HG03469 (cell line): ENCODE measurements at regions not wholly inside any gene's neighbourhood (a gene's known extent, or its start where the extent isn't known, plus 50 kb on each side); places are given as distances from the start of the nearest gene placed in this dataset.
"Not testable (repeated sequence)": the region's sequence is repeated elsewhere in the genome, so short reads cannot be mapped to it uniquely, and the experiment has no call there.

Experiments used
- ATAC-seq: cut with Tn5 transposase; IDR thresholded peaks from one replicate; pipeline ENCODE4 v1.9.1; 2021; ENCODE audit warnings: mild to moderate bottlenecking, moderate library complexity, moderate number of reproducible peaks; ENCODE audit not compliant: unreplicated experiment

GRCh38 chr2:8249769-8250168 lies 432.1 kb upstream of the ID2 start:
- no peak for ATAC-seq

GRCh38 chr2:8250290-8250689 lies 431.6 kb upstream of the ID2 start:
- not testable (repeated sequence) for ATAC-seq

GRCh38 chr2:8251291-8251690 lies 430.6 kb upstream of the ID2 start:
- ATAC-seq = no peak

- no peak for ATAC-seq
These were observed 430.0 kb upstream of the ID2 start for GRCh38 chr2:8251856-8252255.

- ATAC-seq = peak; percentile 74
These were observed 428.7 kb upstream of the ID2 start for GRCh38 chr2:8252997-8253694.

- ATAC-seq = no peak
These were observed 428.1 kb upstream of the ID2 start for GRCh38 chr2:8253781-8254180.

GRCh38 chr2:8254214-8254613 lies 427.6 kb upstream of the ID2 start:
- ATAC-seq = not testable (repeated sequence)

- no peak for ATAC-seq
These were observed 426.9 kb upstream of the ID2 start for GRCh38 chr2:8254791-8255447.

- ATAC-seq = no peak
These were observed 426.4 kb upstream of the ID2 start for GRCh38 chr2:8255448-8255800.

- ATAC-seq = no peak
These were observed 425.0 kb upstream of the ID2 start for GRCh38 chr2:8256905-8257304.

GRCh38 chr2:8257502-8257901 lies 424.4 kb upstream of the ID2 start:
- no peak for ATAC-seq

- ATAC-seq = no peak
These were observed 423.4 kb upstream of the ID2 start for GRCh38 chr2:8258406-8258805.

- no peak for ATAC-seq
These were observed 422.6 kb upstream of the ID2 start for GRCh38 chr2:8259106-8259840.

- no peak for ATAC-seq
These were observed 422.0 kb upstream of the ID2 start for GRCh38 chr2:8259841-8260178.

GRCh38 chr2:8260213-8260612 lies 421.6 kb upstream of the ID2 start:
- ATAC-seq = no peak

- ATAC-seq = no peak
These were observed 418.0 kb upstream of the ID2 start for GRCh38 chr2:8263901-8264300.

GRCh38 chr2:8264981-8265380 lies 416.9 kb upstream of the ID2 start:
- no peak for ATAC-seq

- ATAC-seq = no peak
These were observed 416.2 kb upstream of the ID2 start for GRCh38 chr2:8265476-8266226.

GRCh38 chr2:8266563-8266962 lies 415.3 kb upstream of the ID2 start:
- ATAC-seq = no peak

GRCh38 chr2:8267048-8267447 lies 414.8 kb upstream of the ID2 start:
- ATAC-seq = no peak

- ATAC-seq = no peak
These were observed 414.1 kb upstream of the ID2 start for GRCh38 chr2:8267721-8268120.
